Stimulated activated naive CD4-positive, alpha-beta T cell (primary cell): ENCODE measurements at regions not wholly inside any gene's neighbourhood (a gene's known extent, or its start where the extent isn't known, plus 50 kb on each side); places are given as distances from the start of the nearest gene placed in this dataset.
"Not testable (repeated sequence)": the region's sequence is repeated elsewhere in the genome, so short reads cannot be mapped to it uniquely, and the experiment has no call there.

Source experiments
- DNase-seq, 6 experiments: peaks; one replicate each; lab custom pipeline; 2025; lab: John Stamatoyannopoulos, UW

DNA sequence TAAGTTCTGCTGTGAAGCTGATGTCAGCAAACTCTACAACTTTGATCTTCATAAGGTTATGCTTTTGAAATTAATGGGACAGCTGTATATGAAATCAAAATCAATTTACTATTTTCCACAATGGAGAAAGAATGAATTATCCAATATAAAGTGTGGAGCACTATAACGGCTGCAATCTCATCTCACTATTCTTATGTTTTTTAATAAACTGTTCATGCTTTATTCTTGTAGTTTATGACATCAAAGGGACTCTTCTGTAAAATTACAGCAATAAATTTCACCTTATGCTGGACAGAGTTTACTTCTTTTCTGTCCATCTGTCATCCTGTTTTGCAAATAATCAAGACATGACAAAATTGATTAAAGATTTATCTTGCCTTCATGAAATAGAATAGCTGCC lies 192.5 kb downstream of the TECRL start:
- no peak for DNase-seq

DNA sequence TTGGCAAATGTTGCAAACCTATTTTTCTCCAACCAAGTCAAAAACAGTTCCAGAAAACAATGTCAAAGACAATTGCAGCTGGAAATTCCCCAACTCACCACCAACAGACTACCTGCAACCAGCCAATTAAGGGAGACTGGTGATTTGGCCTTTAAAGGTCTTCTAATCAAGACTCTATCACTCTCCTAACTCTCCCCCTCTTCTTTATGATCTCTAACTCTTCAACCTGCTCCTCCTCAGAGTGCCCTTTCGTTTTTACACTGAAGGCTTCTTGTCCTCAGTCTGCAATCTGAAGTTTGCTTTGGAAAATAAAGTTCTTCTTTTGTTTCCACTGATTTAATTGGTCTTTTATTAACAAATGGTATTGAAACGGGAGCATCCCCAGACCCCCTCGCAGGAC lies 203.9 kb downstream of the TECRL start:
- DNase-seq = no peak

DNA sequence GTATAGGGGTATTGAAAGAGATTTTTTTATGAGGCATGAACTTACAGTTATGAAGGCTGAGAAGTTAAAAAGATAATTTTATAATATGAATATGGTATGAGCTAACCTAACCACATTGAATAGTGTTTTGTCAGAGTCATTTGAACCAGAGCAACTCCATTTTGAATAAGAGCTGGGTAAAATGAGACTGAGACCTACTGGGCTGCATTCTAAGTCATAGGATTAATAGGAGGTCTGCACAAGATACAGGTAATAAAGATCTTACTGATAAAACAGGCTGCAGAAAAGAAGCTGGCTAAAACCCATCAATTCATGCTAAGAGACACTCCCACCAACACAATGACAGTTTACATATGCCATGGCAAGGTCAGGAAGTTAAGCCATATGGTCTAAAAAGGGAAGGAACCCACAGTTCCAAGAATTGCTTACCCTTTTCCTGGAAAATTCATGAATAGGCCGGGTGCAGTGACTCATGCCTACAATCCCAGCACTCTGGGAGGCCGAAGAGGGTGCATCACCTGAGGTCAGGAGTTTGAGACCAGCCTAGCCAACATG lies 209.2 kb downstream of the TECRL start:
- DNase-seq = no peak

DNA sequence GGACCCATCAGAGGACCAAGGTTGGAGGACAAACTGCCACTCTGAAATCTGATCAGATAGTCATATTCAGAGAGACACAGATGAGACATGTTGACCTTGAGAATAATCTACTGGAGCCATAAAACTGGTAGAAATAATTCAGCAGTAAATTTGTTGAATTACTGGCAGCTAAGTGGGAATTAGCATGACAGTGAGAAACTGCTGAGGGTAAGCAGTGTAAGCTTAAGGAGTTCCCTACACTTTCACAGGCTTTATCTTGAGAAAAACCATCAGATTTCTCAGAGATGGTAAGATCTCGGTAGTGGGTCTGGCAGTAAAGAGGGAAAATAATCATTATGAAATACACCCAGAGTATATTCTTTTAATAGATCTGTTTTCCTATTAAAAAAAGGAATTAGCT lies 213.7 kb downstream of the TECRL start:
- DNase-seq = no peak

DNA sequence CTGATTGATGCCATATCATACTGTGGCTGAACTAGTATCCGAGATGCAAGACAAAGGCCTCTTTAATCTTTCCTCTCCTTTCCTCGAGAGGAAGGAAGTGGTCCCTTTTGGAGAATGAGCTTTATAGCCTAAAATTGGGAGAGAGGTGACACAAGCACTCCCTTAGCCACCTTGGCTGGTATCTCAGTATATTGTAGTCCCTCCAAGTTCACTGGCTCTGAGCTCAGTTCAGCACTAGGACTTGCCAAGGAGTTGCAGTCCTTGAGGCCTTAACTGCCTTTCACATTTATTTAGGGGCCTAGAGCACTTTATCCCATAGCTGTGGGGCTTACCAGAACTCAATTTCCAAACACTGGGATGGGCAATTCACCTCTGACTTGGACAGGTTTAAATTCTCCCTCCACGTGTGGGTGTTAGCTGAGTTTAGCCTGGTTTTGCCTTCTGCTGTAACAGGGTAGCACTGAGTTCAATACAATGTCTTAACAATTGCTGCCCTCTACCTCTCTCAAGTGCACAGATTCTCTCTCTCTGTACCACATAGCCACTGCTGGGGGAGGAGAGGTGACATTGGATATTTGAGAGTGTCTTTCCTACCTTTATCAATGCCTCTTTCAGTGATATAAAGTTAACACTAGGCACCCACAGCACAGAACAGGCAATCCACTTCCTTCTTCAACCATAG lies 216.4 kb downstream of the TECRL start:
- no peak for DNase-seq

DNA sequence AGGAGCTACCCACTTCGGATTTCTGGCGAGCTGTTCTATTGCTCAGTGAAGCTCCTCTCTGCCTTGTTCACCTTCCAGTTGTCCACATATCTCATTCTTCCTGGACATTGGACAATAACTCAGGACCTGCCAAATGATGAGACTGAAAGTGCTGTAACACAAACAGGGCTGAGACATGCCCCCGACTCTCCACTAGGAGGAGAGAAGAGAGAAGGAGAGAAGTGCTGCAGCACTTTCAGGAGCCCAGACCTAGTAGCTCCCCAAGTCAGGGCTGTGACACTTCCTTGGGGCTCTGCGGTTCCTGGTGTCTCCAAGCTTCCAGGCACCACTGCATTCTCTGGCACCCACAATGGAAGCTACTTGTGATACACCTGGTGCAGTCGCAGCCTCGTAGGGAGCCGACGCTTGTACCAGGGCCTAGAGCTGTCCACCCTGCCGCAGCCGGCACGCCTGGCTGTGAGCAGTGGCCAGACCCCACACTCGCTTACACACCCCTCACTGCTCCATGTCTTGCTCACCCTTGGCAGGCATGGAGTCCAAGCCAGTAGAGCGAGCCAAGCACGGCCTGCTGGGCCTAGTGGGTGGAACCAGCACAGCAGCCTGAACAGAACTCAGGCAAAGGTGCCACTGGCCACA lies 234.9 kb downstream of the TECRL start:
- DNase-seq = no peak

DNA sequence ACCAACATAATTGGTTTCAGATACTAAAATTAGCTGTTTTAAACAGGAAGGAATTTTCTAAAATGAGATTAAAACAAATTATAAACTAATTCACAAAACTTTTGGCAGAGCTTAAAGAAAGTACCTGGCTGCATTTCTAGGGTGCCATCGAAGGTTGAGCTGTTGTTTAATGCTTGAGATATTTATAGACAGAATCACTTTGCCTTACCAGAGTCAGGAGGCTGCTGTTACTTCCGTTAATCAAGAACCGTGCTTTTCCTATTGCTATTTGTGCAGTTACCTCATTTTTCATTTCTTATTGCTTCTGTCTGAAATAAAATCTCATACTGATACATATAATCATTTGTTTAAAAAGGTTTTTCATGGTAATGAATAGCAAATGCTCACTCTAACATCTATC lies 242.9 kb downstream of the TECRL start:
- DNase-seq = no peak

DNA sequence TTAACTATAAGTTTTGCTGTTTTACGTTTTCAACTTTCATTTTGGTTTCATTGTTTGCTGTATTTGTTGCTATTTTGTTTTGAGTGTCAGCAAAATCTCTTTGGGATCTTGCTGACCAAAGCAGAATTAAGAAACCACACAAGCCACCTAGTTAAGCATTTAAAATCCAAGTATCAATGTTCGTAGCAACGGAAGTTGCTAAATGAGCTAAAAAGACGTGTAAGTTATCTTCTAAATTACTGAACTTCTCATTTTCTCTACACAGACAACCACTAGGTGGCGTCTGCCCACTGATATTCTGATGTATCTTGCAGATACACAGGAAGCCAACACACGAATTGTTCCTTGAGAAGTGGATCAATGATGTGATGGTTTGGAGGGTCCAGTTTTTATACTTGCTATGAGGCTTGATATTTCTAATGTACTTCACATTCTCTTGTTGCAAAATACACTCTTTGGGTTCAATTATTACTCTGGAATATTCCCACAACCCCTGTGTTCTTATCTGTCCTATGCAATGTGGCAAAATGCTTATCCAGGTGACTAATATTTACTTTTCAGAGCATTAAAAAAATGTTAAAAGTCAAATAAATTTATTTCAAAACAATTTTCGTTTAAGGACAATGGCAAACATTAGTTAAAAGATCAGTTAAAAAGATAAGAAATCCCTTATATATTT lies 250.5 kb downstream of the TECRL start:
- DNase-seq = peak in 1 of 6 experiments; percentile 9

DNA sequence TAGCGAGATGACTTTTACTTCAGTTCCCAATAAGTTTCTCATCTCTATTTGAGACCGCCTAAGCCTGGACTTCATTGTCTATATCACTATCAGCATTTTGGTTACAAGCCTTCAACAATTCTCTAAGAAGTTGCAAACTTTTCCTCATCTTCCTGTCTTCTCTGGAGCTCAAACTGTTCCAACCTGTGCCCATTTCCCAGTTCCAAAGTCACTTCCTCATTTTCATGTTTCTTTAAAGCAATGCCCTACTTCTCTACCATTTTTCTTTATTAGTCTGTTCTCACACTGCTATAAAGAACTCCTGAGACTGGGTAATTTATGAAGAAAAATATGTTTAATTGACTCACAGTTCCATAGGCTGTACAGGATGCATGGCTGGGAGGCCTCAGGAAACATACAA lies 251.9 kb downstream of the TECRL start:
- no peak for DNase-seq

DNA sequence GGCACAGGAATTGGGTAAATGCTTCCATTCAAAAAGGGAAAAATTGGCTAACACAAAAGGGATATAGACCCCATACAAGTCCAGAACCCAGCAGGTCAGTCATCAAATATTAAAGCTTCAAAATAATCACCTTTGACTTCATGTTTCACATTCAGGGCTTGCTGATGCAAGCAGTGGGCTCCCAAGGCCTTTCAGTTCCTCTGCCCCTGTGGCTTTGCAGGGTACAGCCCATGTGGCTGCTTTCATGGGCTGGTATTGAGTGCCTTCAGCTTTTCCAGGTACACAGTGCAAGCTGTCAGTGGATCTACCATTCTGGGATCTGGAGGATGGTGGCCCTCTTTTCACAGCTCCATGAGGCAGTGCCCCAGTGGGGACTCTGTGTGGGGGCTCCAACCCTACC lies 253.0 kb downstream of the TECRL start:
- DNase-seq = no peak

DNA sequence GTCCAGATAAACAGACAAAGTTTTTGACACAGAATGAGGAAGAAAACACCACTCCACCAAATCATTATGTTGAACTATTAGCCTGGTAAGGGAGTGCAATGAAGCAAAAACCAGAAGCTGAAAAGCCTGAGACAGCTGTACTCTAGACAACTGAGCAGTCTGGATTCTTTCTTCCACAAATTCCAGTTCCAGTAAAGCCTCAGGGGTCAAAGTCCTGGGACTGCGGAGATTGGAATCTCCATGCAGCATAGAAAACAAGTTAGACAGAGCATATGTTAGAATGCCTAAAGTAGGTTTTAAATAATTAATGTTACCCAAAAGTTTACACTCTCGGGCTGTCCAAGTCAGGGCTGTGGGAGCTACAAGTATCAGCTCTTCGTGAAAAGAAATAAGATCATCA lies 263.2 kb downstream of the TECRL start:
- no peak for DNase-seq

DNA sequence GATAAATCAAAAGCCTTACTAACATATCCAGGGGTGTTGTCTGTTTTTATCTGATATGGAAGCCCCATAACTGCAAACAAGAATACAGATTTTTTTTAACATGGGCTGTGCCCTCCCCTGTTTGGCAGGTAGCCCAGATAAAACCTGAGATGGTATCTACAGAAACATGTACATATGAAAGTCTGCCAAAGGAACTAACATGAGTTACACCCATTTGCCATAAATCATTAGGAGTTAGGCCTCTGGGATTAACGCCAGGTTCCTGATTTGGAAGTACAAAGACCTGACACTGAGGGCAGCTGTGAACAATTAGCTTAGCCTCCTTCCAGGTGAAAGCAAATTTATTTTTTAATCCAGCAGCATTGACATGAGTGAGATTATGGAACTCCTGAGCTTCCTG lies 264.3 kb downstream of the TECRL start:
- no peak for DNase-seq

DNA sequence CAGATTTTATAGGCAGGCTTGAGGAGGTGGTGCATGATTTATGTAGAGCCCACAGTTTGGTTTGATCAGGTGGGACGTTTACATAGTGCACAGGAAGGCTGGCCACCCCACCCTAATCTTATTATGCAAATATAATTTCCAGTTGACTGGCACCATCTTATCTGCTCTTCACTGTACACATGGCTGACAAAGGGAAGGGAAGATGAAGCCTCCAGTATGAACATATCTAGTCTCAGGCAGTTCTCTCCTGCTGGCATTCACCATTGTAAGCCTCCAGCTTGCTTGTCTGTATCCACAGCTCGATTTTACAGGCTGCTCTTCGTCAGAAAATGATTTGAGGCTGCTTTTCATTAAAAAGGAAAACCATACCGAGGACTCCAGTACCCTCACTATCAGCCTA lies 278.3 kb downstream of the TECRL start:
- no peak for DNase-seq

DNA sequence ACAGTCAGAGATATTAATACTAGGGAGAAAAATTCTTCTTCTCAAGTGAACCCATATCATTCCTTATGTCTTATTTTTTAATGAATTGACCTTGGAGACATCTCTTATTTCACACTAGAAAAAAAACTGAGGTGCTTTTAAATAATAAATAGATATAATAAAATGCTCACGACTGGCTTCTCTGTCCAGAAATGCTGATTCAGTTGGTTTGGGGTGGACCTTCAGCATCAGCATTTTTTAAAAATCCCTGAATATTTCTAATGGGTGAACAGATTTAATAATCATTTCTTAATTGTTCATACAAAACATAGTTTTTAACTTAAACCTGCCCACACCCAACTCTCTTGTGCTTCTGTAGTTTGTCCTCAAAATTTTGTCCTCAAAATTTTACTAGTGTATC lies 283.9 kb downstream of the TECRL start:
- DNase-seq = no peak

DNA sequence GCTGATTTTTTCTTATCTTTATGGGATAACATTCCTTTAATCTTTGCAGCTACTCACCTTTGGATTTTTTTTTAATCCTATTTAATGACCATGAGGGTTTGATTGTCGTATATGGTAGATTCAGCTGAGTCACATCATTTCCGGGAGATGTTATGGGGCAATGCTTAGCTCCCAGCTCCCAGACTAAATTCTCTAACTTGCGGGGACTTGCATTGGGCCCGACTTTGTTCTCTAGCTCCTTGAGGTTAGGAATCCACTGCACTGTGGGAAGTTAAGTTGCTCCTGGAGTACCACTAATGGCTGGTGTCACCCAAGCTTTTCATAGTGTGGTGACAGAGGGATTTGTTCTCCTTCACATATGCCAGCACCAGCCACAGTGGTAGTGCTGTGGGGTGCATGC lies 287.4 kb downstream of the TECRL start:
- no peak for DNase-seq

DNA sequence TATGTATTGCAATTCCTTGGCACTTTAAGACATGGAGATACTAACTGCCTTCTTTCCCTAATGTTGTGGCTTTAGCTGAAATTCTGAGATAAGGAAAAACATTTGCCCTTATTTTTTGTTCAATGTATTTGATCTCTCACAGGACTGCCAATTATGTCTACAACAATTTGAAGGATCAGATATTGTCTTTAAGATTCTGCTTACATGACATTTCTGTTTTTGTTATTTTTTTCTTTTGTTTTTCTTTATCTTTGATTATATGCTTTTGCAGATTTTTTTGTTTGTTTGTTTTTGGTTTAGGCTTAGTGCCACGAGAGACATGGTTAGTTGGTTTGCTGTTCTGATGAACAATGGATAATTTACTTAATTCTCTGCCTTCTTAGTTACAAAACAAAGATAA lies 303.3 kb downstream of the TECRL start:
- DNase-seq = no peak

DNA sequence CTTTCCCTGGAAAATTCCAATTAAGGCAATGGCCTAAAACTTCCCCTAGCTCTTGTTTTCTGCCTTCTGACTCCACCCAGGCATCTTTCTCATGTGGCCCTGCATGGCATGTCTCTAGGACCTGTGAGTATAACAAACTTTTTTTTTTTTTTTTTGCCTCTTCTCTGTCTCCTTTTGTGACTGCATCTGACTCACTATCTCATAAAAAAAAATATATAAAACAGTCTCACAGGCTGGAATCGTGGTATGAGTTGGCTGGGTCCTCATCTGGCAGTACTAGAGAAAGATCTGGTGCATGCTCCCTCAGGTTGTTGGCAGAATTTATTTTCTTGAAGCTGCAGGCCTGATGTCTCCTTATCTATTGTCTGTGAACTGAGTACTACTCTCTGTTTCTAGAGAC lies 313.9 kb downstream of the TECRL start:
- no peak for DNase-seq

DNA sequence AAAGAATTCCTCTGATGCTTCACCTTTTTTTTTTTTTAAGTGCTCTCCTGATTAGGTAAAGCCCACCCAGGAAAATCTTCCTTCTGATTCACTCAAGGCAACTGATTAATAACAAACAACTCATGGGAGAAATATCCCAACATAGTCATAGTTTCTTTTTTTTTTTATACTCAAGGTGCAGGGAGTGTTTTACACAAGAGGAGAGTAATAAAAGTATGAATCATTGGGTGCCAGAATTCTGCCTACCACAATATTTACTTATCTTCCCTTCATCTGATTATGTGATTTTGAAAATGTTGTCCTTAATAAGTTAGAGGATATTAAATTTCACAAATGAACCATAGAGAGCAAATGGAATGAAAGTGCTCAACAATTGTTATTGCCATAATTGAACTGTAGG lies 329.9 kb downstream of the TECRL start:
- DNase-seq = no peak

DNA sequence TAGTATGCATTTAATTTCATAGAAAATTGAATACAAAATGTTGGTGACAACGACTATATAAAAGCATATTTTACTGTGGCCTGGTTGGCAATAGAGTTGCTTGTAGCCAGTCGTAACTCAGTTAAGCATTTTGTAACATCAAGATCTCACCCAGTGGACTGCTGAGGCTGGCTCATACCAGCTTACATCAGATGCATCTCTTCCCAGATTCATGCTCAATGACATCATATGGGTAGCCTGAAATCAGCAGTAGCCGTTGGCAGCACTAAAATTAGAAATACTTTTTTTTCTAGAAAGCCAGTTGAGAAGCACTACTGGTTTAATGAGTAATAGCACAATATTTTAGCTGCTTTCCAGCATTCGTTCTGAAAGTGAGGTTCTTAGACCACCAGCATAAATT lies 341.2 kb downstream of the TECRL start:
- no peak for DNase-seq

DNA sequence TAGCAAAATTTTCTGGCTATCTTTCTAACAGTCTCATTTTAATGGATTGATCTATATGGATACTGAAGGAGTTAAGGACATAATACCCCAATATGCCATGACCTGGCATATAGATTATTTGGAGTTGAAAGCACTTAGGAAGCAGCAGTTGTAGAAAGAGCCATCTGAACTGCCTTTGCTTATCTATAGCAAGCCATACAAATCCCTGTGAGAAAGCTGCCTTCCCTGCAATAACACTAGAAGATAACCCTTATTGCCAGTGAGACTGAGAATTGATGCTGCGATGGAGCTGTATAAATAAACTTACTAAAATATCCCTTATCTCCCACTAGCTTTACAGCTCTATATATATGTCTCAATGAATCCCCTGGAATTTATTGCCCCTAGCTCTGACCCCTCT lies 346.3 kb downstream of the TECRL start:
- DNase-seq = no peak

DNA sequence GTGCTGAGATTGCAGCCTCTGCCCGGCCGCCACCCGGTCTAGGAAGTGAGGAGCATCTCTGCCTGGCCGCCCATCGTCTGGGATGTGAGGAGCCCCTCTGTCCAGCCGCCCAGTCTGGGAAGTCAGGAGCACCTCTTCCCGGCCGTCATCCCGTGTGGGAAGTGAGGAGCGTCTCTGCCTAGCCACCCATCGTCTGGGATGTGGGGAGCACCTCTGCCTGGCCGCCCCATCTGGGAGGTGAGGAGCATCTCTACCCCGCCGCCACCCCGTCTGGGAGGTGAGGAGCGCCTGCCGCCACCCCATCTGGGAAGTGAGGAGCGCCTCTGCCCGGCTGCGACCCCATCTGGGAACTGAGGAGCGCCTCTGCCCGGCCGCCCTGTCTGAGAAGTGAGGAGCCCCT lies 372.2 kb downstream of the TECRL start:
- not testable (repeated sequence) for DNase-seq

DNA sequence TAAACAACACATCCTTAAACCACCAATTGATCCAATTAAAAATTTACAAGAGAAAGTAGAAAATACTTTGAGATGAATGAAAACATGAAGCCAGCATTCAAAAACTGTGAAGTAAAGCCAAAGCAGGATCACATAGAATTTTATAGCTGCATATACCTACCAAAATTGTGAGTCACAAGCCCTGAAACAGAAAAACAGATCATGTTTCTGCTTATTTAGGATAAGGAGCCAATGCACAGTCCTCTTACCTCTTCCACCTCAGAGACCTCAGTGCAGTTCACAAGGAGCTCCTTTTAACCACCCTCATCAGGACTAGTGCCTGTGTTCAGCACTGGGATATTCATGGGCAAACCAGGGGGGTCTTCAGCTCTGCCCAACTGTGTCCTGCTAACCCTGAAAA lies 386.7 kb downstream of the TECRL start:
- no peak for DNase-seq

DNA sequence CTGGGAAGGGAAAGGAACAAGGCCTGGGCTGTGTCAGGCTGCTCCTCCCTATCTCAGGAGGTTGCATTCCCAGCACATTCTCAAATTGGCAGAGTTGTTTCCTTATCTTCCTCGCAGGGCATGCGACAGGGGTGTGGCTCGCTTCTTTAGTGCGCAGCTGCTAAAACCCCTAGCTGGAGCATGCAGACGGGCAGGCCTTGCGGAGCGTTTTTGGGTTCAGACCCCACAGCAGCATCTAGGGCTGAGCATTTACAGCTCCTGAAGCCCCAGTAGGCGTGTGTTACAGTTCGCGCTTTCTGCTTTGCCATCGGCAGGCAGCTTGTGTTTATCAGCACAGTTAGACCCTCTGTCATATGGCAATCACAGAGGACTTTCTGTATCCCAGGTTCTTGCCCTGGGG lies 392.4 kb downstream of the TECRL start:
- DNase-seq = no peak
